ENCODE measurements at regions not wholly inside any gene's neighbourhood (a gene's known extent, or its start where the extent isn't known, plus 50 kb on each side); places are given as distances from the start of the nearest gene placed in this dataset.

GRCh38 chr3:64837986-64838735 is 150.4 kb upstream of the ADAMTS9 start:
- DNase-seq (ENCODE audit: low read depth, low spot score): no peak
- CTCF ChIA-PET: no interaction called here
- TF ChIP-seq CTCF (IDR thresholded peaks at IDR 0.05; ENCODE audit: low read depth, low read length): no peak
- POLR2A ChIA-PET: no interaction called here
- Histone ChIP-seq H3K4me3 (ENCODE audit: low read depth, low read length) (no peak overlapping the region), H3K9me3 (ENCODE audit: control insufficient read depth, insufficient read depth, low read length) (no peaks in the 10 kb centered on the region), H3K27me3 (ENCODE audit: control insufficient read depth, insufficient read depth, low read length) (no peaks in the 10 kb centered on the region), H3K27ac (ENCODE audit: low read depth, low read length) (no peak overlapping the region)

- TF ChIP-seq CTCF (IDR thresholded peaks at IDR 0.05; ENCODE audit: low read depth, low read length): no peak
- CTCF ChIA-PET: no interaction called here
- no peak for DNase-seq (ENCODE audit: low read depth, low spot score)
- Histone ChIP-seq H3K27ac (ENCODE audit: low read depth, low read length) (no peak overlapping the region), H3K27me3 (ENCODE audit: control insufficient read depth, insufficient read depth, low read length) (no peaks in the 10 kb centered on the region), H3K9me3 (ENCODE audit: control insufficient read depth, insufficient read depth, low read length) (no peaks in the 10 kb centered on the region), H3K4me3 (ENCODE audit: low read depth, low read length) (no peak overlapping the region)
- POLR2A ChIA-PET: no interaction called here
Measured at GRCh38 chr3:64837126-64837738, 149.4 kb upstream of the ADAMTS9 start.

- CTCF ChIA-PET: interaction anchor here (0.6 kb wide), 1 partner anchor 24 kb away, joined by 4 read pairs; no protein-coding TSS in a partner anchor
Measured at GRCh38 chr3:64836097-64836496, 148.3 kb upstream of the ADAMTS9 start.

GRCh38 chr3:64832098-64832497 is 144.3 kb upstream of the ADAMTS9 start:
- no peak for DNase-seq (ENCODE audit: low read depth, low spot score)
- H3K27ac ChIP-seq (ENCODE audit: low read depth, low read length): no peak overlapping the region
- no peaks in the 10 kb centered on the region for H3K9me3 ChIP-seq (ENCODE audit: control insufficient read depth, insufficient read depth, low read length)
- CTCF ChIA-PET: no interaction called here
- TF ChIP-seq CTCF (IDR thresholded peaks at IDR 0.05; ENCODE audit: low read depth, low read length): no peak
- H3K4me3 ChIP-seq (ENCODE audit: low read depth, low read length): no peak overlapping the region
- POLR2A ChIA-PET: no interaction called here
- H3K27me3 ChIP-seq (ENCODE audit: control insufficient read depth, insufficient read depth, low read length): no peaks in the 10 kb centered on the region

More at GRCh38 chr3:64836097-64836496, 148.3 kb upstream of the ADAMTS9 start:
- no peak for DNase-seq (ENCODE audit: low read depth, low spot score)
- Histone ChIP-seq H3K4me3 (ENCODE audit: low read depth, low read length) (no peak overlapping the region), H3K9me3 (ENCODE audit: control insufficient read depth, insufficient read depth, low read length) (no peaks in the 10 kb centered on the region), H3K27ac (ENCODE audit: low read depth, low read length) (no peak overlapping the region), H3K27me3 (ENCODE audit: control insufficient read depth, insufficient read depth, low read length) (no peaks in the 10 kb centered on the region)
- no peak for TF ChIP-seq CTCF (IDR thresholded peaks at IDR 0.05; ENCODE audit: low read depth, low read length)
- POLR2A ChIA-PET: no interaction called here

- POLR2A ChIA-PET: no interaction called here
- no peak for DNase-seq (ENCODE audit: low read depth, low spot score)
- Histone ChIP-seq H3K27me3 (ENCODE audit: control insufficient read depth, insufficient read depth, low read length) (no peaks in the 10 kb centered on the region), H3K27ac (ENCODE audit: low read depth, low read length) (no peak overlapping the region), H3K9me3 (ENCODE audit: control insufficient read depth, insufficient read depth, low read length) (no peaks in the 10 kb centered on the region), H3K4me3 (ENCODE audit: low read depth, low read length) (no peak overlapping the region)
- no peak for TF ChIP-seq CTCF (IDR thresholded peaks at IDR 0.05; ENCODE audit: low read depth, low read length)
- CTCF ChIA-PET: no interaction called here
Measured at GRCh38 chr3:64830681-64831080, 142.9 kb upstream of the ADAMTS9 start.
